GM23338 (cell line): ENCODE measurements at regions not wholly inside any gene's neighbourhood (a gene's known extent, or its start where the extent isn't known, plus 50 kb on each side); places are given as distances from the start of the nearest gene placed in this dataset.

Source experiments
- ATAC-seq: fragments of 200-7000 bp; cut with Tn5 transposase; 3 replicates; pipeline ENCODE4 v1.9.1; 2020
- DNase-seq: peaks from one replicate; pipeline ENCODE4 v3.0.0-alpha.2; 2015; ENCODE audit warnings: low spot score
- H2AFZ ChIP-seq: fragments of 200-600 bp; sonication (generic); 2 replicates; pipeline ENCODE4 v1.8.0; 2016; ENCODE audit warnings: antibody characterized with exemption, mild to moderate bottlenecking, moderate library complexity
- H3F3A ChIP-seq: fragments of 200-600 bp; sonication (generic); replicated peaks from 2 replicates; pipeline ENCODE4 v1.8.0; 2017; ENCODE audit warnings: antibody characterized with exemption, mixed run types, low read depth
- H3K27ac ChIP-seq: fragments of 200-600 bp; sonication (generic); 2 replicates; pipeline ENCODE4 v1.6.1; 2016; ENCODE audit warnings: low read depth
- H3K27me3 ChIP-seq: fragments of 200-600 bp; sonication (generic); 2 replicates; pipeline ENCODE4 v1.8.0; 2016; ENCODE audit warnings: mild to moderate bottlenecking, mixed run types, moderate library complexity; ENCODE audit not compliant: insufficient read depth
- H3K36me3 ChIP-seq: fragments of 200-600 bp; sonication (generic); 2 replicates; pipeline ENCODE4 v1.8.0; 2016; ENCODE audit warnings: mild to moderate bottlenecking; ENCODE audit not compliant: insufficient read depth
- H3K4me1 ChIP-seq: fragments of 200-600 bp; sonication (generic); 2 replicates; pipeline ENCODE4 v1.8.0; 2016; ENCODE audit warnings: mild to moderate bottlenecking, moderate library complexity; ENCODE audit not compliant: insufficient read depth
- H3K4me2 ChIP-seq: fragments of 200-600 bp; sonication (generic); 2 replicates; pipeline ENCODE4 v1.7.1; 2017; ENCODE audit warnings: mixed run types
- H3K4me3 ChIP-seq: fragments of 200-600 bp; sonication (generic); 2 replicates; pipeline ENCODE4 v1.6.1; 2016; ENCODE audit warnings: mixed run types
- H3K79me2 ChIP-seq: fragments of 200-600 bp; sonication (generic); replicated peaks from 2 replicates; pipeline ENCODE4 v1.8.0; 2017; ENCODE audit warnings: mild to moderate bottlenecking; ENCODE audit not compliant: insufficient read depth
- H3K9me2 ChIP-seq: fragments of 200-600 bp; sonication (generic); 2 replicates; pipeline ENCODE4 v1.8.0; 2017; ENCODE audit not compliant: insufficient read depth
- H4K20me1 ChIP-seq: fragments of 200-600 bp; sonication (generic); replicated peaks from 2 replicates; pipeline ENCODE4 v1.8.0; 2017; ENCODE audit warnings: mild to moderate bottlenecking; ENCODE audit not compliant: insufficient read depth
- H3K27ac Mint-ChIP-seq: 2 replicates; pipeline ENCODE4 v1.8.0; 2020; ENCODE audit warnings: inconsistent platforms, mild to moderate bottlenecking, moderate library complexity, mixed read lengths
- H3K27me3 Mint-ChIP-seq: 3 replicates; pipeline ENCODE4 v1.8.0; 2022; ENCODE audit warnings: low read depth, mild to moderate bottlenecking, moderate library complexity, mixed read lengths, inconsistent platforms; ENCODE audit not compliant: insufficient read depth, poor library complexity
- H3K36me3 Mint-ChIP-seq: 3 replicates; pipeline ENCODE4 v1.8.0; 2021; ENCODE audit warnings: low read depth, mild to moderate bottlenecking, inconsistent platforms, moderate library complexity, mixed read lengths
- H3K4me1 Mint-ChIP-seq: 3 replicates; pipeline ENCODE4 v1.8.0; 2020; ENCODE audit warnings: mild to moderate bottlenecking, inconsistent platforms, mixed read lengths
- H3K4me3 Mint-ChIP-seq: 3 replicates; pipeline ENCODE4 v1.8.0; 2021; ENCODE audit warnings: moderate library complexity, mild to moderate bottlenecking, inconsistent platforms, mixed read lengths
- H3K9me3 Mint-ChIP-seq: 3 replicates; pipeline ENCODE4 v1.8.0; 2020; ENCODE audit warnings: moderate library complexity, mild to moderate bottlenecking, inconsistent platforms, mixed read lengths
- CREB1 ChIP-seq: fragments of 250-450 bp; sonication (Bioruptor Pico); IDR thresholded peaks from 2 replicates; pipeline ENCODE4 v1.5.0; 2020; ENCODE audit warnings: low read depth, mild to moderate bottlenecking, moderate library complexity
- CTCF ChIP-seq, 2 experiments: fragments of 200-600 bp in 1 of 2; sonication (generic) in 1 of 2; conservative IDR thresholded peaks; 2 replicates each; pipeline versions ENCODE4 v1.5.1 to v1.6.1; 2016 to 2017; ENCODE audit warnings: antibody characterized with exemption in 2 of 2, low read depth in 2 of 2, mild to moderate bottlenecking in 2 of 2, moderate library complexity in 1 of 2
- EZH2 ChIP-seq: fragments of 200-600 bp; sonication (generic); IDR thresholded peaks from one replicate; pipeline ENCODE4 v1.8.0; 2017; ENCODE audit warnings: antibody characterized with exemption, mild to moderate bottlenecking, low read depth; ENCODE audit not compliant: unreplicated experiment
- EZH2phosphoT487 ChIP-seq: fragments of 200-600 bp; sonication (generic); IDR thresholded peaks from one replicate; pipeline ENCODE4 v1.8.1; 2018; ENCODE audit warnings: antibody characterized with exemption; ENCODE audit not compliant: unreplicated experiment
- JUNB ChIP-seq: IDR thresholded peaks from one replicate; pipeline ENCODE4 v1.6.1; 2016; ENCODE audit warnings: antibody characterized with exemption; ENCODE audit not compliant: unreplicated experiment
- NANOG ChIP-seq: IDR thresholded peaks from 2 replicates; pipeline ENCODE4 v1.6.1; 2016; ENCODE audit warnings: antibody characterized with exemption, borderline replicate concordance
- POLR2AphosphoS5 ChIP-seq: IDR thresholded peaks from 2 replicates; pipeline ENCODE4 v1.6.1; 2016; ENCODE audit warnings: antibody characterized with exemption, low read depth
- STAT1 ChIP-seq: IDR thresholded peaks from one replicate; pipeline ENCODE4 v1.6.1; 2016; ENCODE audit warnings: antibody characterized with exemption; ENCODE audit not compliant: unreplicated experiment
- ZNF114 ChIP-seq: fragments of 250-450 bp; sonication (Bioruptor Pico); IDR thresholded peaks from 2 replicates; pipeline ENCODE4 v1.5.0; 2020; ENCODE audit warnings: mild to moderate bottlenecking, moderate library complexity
- ZNF331 ChIP-seq: fragments of 250-450 bp; sonication (Bioruptor Pico); IDR thresholded peaks from 2 replicates; pipeline ENCODE4 v1.5.0; 2020; ENCODE audit warnings: low read depth, mild to moderate bottlenecking, moderate library complexity
- TF ChIP-seq, protein P1 (sequence below): fragments of 250-450 bp; sonication (Bioruptor Pico); IDR thresholded peaks from 2 replicates; pipeline ENCODE4 v1.5.0; 2020; ENCODE audit warnings: mild to moderate bottlenecking, moderate library complexity

GRCh38 chr15:94028809-94029208 lies 202.6 kb upstream of the MCTP2 start:
- Histone ChIP-seq H2AFZ (no peak overlapping the region), H4K20me1 (no peaks in the 10 kb centered on the region), H3K27me3 (no peaks in the 10 kb centered on the region), H3F3A (no peaks in the 10 kb centered on the region), H3K36me3 (no peaks in the 10 kb centered on the region), H3K27ac (no peak overlapping the region), H3K4me3 (no peak overlapping the region), H3K4me1 (no peaks in the 10 kb centered on the region), H3K79me2 (no peaks in the 10 kb centered on the region), H3K4me2 (no peak overlapping the region), H3K9me2 (no peaks in the 10 kb centered on the region)
- no peak overlapping the region for H3K27ac Mint-ChIP-seq
- no peak overlapping the region for H3K4me3 Mint-ChIP-seq
- no peaks in the 10 kb centered on the region for H3K36me3 Mint-ChIP-seq
- peaks cover 2% of the 10 kb centered on the region for H3K27me3 Mint-ChIP-seq
- DNase-seq (no peak), ATAC-seq (peak; percentile 84)
- H3K9me3 Mint-ChIP-seq = no peaks in the 10 kb centered on the region
- H3K4me1 Mint-ChIP-seq = 0 out of 3 replicates have a peak, but pooled peaks cover under 1% of the 10 kb centered on the region
- TF ChIP-seq CTCF (conservative IDR thresholded peaks at IDR 0.05; ENCODE audit: low read depth in 2 of 2) (peak in 1 of 2 experiments; percentile 23; a peak in 2 of 4 replicates), ZNF114 (CRISPR knock-in tag) (no peak)

- Histone ChIP-seq H3F3A (no peaks in the 10 kb centered on the region), H3K27me3 (no peaks in the 10 kb centered on the region), H3K9me2 (no peaks in the 10 kb centered on the region), H3K79me2 (no peaks in the 10 kb centered on the region), H3K27ac (no peak overlapping the region), H3K36me3 (no peaks in the 10 kb centered on the region), H2AFZ (no peak overlapping the region), H3K4me3 (no peak overlapping the region), H3K4me2 (no peak overlapping the region), H3K4me1 (no peaks in the 10 kb centered on the region), H4K20me1 (no peaks in the 10 kb centered on the region)
- H3K9me3 Mint-ChIP-seq = no peaks in the 10 kb centered on the region
- no peaks in the 10 kb centered on the region for H3K36me3 Mint-ChIP-seq
- H3K27me3 Mint-ChIP-seq = peaks cover 2% of the 10 kb centered on the region
- no peak for ATAC-seq
- H3K27ac Mint-ChIP-seq = no peak overlapping the region
- no peak overlapping the region for H3K4me3 Mint-ChIP-seq
- no peak for DNase-seq
- TF ChIP-seq STAT1 (no peak), EZH2phosphoT487 (no peak), EZH2 (no peak), NANOG (no peak), POLR2AphosphoS5 (no peak), ZNF331 (CRISPR knock-in tag) (no peak), CREB1 (CRISPR knock-in tag) (no peak), JUNB (no peak)
- TF ChIP-seq, protein P1, sequence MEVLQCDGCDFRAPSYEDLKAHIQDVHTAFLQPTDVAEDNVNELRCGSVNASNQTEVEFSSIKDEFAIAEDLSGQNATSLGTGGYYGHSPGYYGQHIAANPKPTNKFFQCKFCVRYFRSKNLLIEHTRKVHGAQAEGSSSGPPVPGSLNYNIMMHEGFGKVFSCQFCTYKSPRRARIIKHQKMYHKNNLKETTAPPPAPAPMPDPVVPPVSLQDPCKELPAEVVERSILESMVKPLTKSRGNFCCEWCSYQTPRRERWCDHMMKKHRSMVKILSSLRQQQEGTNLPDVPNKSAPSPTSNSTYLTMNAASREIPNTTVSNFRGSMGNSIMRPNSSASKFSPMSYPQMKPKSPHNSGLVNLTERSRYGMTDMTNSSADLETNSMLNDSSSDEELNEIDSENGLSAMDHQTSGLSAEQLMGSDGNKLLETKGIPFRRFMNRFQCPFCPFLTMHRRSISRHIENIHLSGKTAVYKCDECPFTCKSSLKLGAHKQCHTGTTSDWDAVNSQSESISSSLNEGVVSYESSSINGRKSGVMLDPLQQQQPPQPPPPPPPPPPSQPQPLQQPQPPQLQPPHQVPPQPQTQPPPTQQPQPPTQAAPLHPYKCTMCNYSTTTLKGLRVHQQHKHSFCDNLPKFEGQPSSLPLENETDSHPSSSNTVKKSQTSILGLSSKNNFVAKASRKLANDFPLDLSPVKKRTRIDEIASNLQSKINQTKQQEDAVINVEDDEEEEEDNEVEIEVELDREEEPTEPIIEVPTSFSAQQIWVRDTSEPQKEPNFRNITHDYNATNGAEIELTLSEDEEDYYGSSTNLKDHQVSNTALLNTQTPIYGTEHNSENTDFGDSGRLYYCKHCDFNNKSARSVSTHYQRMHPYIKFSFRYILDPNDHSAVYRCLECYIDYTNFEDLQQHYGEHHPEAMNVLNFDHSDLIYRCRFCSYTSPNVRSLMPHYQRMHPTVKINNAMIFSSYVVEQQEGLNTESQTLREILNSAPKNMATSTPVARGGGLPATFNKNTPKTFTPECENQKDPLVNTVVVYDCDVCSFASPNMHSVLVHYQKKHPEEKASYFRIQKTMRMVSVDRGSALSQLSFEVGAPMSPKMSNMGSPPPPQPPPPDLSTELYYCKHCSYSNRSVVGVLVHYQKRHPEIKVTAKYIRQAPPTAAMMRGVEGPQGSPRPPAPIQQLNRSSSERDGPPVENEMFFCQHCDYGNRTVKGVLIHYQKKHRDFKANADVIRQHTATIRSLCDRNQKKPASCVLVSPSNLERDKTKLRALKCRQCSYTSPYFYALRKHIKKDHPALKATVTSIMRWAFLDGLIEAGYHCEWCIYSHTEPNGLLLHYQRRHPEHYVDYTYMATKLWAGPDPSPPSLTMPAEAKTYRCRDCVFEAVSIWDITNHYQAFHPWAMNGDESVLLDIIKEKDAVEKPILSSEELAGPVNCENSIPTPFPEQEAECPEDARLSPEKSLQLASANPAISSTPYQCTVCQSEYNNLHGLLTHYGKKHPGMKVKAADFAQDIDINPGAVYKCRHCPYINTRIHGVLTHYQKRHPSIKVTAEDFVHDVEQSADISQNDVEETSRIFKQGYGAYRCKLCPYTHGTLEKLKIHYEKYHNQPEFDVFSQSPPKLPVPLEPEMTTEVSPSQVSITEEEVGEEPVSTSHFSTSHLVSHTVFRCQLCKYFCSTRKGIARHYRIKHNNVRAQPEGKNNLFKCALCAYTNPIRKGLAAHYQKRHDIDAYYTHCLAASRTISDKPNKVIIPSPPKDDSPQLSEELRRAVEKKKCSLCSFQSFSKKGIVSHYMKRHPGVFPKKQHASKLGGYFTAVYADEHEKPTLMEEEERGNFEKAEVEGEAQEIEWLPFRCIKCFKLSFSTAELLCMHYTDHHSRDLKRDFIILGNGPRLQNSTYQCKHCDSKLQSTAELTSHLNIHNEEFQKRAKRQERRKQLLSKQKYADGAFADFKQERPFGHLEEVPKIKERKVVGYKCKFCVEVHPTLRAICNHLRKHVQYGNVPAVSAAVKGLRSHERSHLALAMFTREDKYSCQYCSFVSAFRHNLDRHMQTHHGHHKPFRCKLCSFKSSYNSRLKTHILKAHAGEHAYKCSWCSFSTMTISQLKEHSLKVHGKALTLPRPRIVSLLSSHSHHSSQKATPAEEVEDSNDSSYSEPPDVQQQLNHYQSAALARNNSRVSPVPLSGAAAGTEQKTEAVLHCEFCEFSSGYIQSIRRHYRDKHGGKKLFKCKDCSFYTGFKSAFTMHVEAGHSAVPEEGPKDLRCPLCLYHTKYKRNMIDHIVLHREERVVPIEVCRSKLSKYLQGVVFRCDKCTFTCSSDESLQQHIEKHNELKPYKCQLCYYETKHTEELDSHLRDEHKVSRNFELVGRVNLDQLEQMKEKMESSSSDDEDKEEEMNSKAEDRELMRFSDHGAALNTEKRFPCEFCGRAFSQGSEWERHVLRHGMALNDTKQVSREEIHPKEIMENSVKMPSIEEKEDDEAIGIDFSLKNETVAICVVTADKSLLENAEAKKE (CRISPR knock-in tag) = no peak
- no peaks in the 10 kb centered on the region for H3K4me1 Mint-ChIP-seq
These were observed 203.2 kb upstream of the MCTP2 start for GRCh38 chr15:94028121-94028520.
